ENCODE measurements at regions not wholly inside any gene's neighbourhood (a gene's known extent, or its start where the extent isn't known, plus 50 kb on each side); places are given as distances from the start of the nearest gene placed in this dataset.
"Not testable (repeated sequence)": the region's sequence is repeated elsewhere in the genome, so short reads cannot be mapped to it uniquely, and the experiment has no call there.

GRCh38 chr7:35874886-35875285, 74.0 kb downstream of the SEPTIN7 start:
- TF ChIP-seq CTCF (IDR thresholded peaks at IDR 0.05) = no peak
- TF ChIP-seq POLR2A (IDR thresholded peaks at IDR 0.05) = no peak
- H3K9me3 ChIP-seq (replicated peaks in 1 of 3) = no peaks in the 10 kb centered on the region
- no peaks in the 10 kb centered on the region for H3K36me3 ChIP-seq (replicated peaks in 1 of 2)
- H3K4me1 ChIP-seq (replicated peaks in 1 of 2) = peaks cover 4 to 21% of the 10 kb centered on the region in 2 donors
- DNase-seq = no peak
- no peak overlapping the region for H3K4me3 ChIP-seq
- H3K27ac ChIP-seq = no peak overlapping the region
- 56 to 76% (median 68%) methylated on average over 1 of the region's 1 CpG for WGBS, 4 donors
- no peaks in the 10 kb centered on the region for H3K27me3 ChIP-seq
- intact Hi-C loops (cut with DNase I) = no loop called here

GRCh38 chr7:35875292-35875691, 74.4 kb downstream of the SEPTIN7 start:
- 65 to 85% (median 70%) methylated on average over 2 of the region's 2 CpGs for WGBS, 4 donors
- H3K4me3 ChIP-seq = no peak overlapping the region
- intact Hi-C loops (cut with DNase I) = no loop called here
- H3K9me3 ChIP-seq (replicated peaks in 1 of 3) = no peaks in the 10 kb centered on the region
- no peaks in the 10 kb centered on the region for H3K36me3 ChIP-seq (replicated peaks in 1 of 2)
- no peak for DNase-seq
- H3K4me1 ChIP-seq (replicated peaks in 1 of 2) = peaks cover 4 to 21% of the 10 kb centered on the region in 2 donors
- no peaks in the 10 kb centered on the region for H3K27me3 ChIP-seq
- no peak for TF ChIP-seq POLR2A (IDR thresholded peaks at IDR 0.05)
- TF ChIP-seq CTCF (IDR thresholded peaks at IDR 0.05) = no peak
- H3K27ac ChIP-seq = no peak overlapping the region

GRCh38 chr7:35878351-35878750, 77.5 kb downstream of the SEPTIN7 start:
- intact Hi-C loops (cut with DNase I) = no loop called here
- WGBS, 4 donors = 98 to 100% (median 100%) methylated on average over 1 of the region's 1 CpG
- TF ChIP-seq CTCF (IDR thresholded peaks at IDR 0.05) (no peak), POLR2A (IDR thresholded peaks at IDR 0.05) (no peak)

GRCh38 chr7:35887430-35887829, 86.6 kb downstream of the SEPTIN7 start:
- H3K27me3 ChIP-seq; H3K9me3 ChIP-seq (replicated peaks in 1 of 3); H3K4me3 ChIP-seq; H3K27ac ChIP-seq; DNase-seq; intact Hi-C loops (cut with DNase I): not testable (repeated sequence)
- peaks cover 0 to 36% of the 10 kb centered on the region in 2 donors for H3K36me3 ChIP-seq (replicated peaks in 1 of 2)
- peaks cover 0 to 13% of the 10 kb centered on the region in 2 donors for H3K4me1 ChIP-seq (replicated peaks in 1 of 2)
- WGBS, 4 donors = 71 to 95% (median 93%) methylated on average over 4 of the region's 4 CpGs

More at GRCh38 chr7:35878351-35878750, 77.5 kb downstream of the SEPTIN7 start:
- Histone ChIP-seq H3K27me3 (no peaks in the 10 kb centered on the region), H3K27ac (no peak overlapping the region), H3K36me3 (replicated peaks in 1 of 2) (peaks cover 0 to 14% of the 10 kb centered on the region in 2 donors), H3K4me3 (no peak overlapping the region), H3K4me1 (replicated peaks in 1 of 2) (no peaks in the 10 kb centered on the region), H3K9me3 (replicated peaks in 1 of 3) (no peaks in the 10 kb centered on the region)
- no peak for DNase-seq

- Histone ChIP-seq H3K27ac (no peak overlapping the region), H3K27me3 (no peaks in the 10 kb centered on the region), H3K9me3 (replicated peaks in 1 of 3) (no peaks in the 10 kb centered on the region), H3K4me1 (replicated peaks in 1 of 2) (peaks cover 0 to 13% of the 10 kb centered on the region in 2 donors), H3K4me3 (no peak overlapping the region), H3K36me3 (replicated peaks in 1 of 2) (peaks cover 0 to 27% of the 10 kb centered on the region in 2 donors)
- TF ChIP-seq POLR2A (IDR thresholded peaks at IDR 0.05) (no peak), CTCF (IDR thresholded peaks at IDR 0.05) (no peak)
- intact Hi-C loops (cut with DNase I) = no loop called here
- no peak for DNase-seq
- 91 to 96% (median 96%) methylated on average over 4 of the region's 4 CpGs for WGBS, 4 donors
These were observed 88.1 kb downstream of the SEPTIN7 start for GRCh38 chr7:35889001-35889400.

Measured in adrenal gland (tissue), 9 donors.